ENCODE measurements at regions not wholly inside any gene's neighbourhood (a gene's known extent, or its start where the extent isn't known, plus 50 kb on each side); places are given as distances from the start of the nearest gene placed in this dataset.

GRCh38 chr7:125504848-125505247, 575.2 kb upstream of the POT1 start:
- intact Hi-C loops (cut with DNase I), result no loop called here
- Histone ChIP-seq H3K36me3 (replicated peaks in 1 of 2) (no peaks in the 10 kb centered on the region), H3K27me3 (no peaks in the 10 kb centered on the region), H3K27ac (no peak overlapping the region), H3K4me1 (replicated peaks in 1 of 2) (no peaks in the 10 kb centered on the region), H3K9me3 (replicated peaks in 1 of 3) (no peaks in the 10 kb centered on the region), H3K4me3 (no peak overlapping the region)
- WGBS, 4 donors, result 79 to 92% (median 84%) methylated on average over 2 of the region's 2 CpGs
- no peak for DNase-seq
- no peak for TF ChIP-seq POLR2A (IDR thresholded peaks at IDR 0.05)
- no peak for TF ChIP-seq CTCF (IDR thresholded peaks at IDR 0.05)

- no peak for TF ChIP-seq CTCF (IDR thresholded peaks at IDR 0.05)
- TF ChIP-seq POLR2A (IDR thresholded peaks at IDR 0.05), result no peak
- WGBS, 4 donors, result 59 to 80% (median 67%) methylated on average over 1 of the region's 1 CpG
- no peak overlapping the region for H3K27ac ChIP-seq
- H3K27me3 ChIP-seq, result no peaks in the 10 kb centered on the region
- H3K4me3 ChIP-seq, result no peak overlapping the region
- DNase-seq, result no peak
- intact Hi-C loops (cut with DNase I), result no loop called here
- no peaks in the 10 kb centered on the region for H3K9me3 ChIP-seq (replicated peaks in 1 of 3)
- no peaks in the 10 kb centered on the region for H3K4me1 ChIP-seq (replicated peaks in 1 of 2)
- no peaks in the 10 kb centered on the region for H3K36me3 ChIP-seq (replicated peaks in 1 of 2)
These were observed 566.4 kb upstream of the POT1 start for GRCh38 chr7:125495997-125496396.

GRCh38 chr7:125492521-125492920, 562.9 kb upstream of the POT1 start:
- H3K27ac ChIP-seq, result no peak overlapping the region
- H3K36me3 ChIP-seq (replicated peaks in 1 of 2), result no peaks in the 10 kb centered on the region
- no peaks in the 10 kb centered on the region for H3K4me1 ChIP-seq (replicated peaks in 1 of 2)
- DNase-seq, result no peak
- H3K27me3 ChIP-seq, result no peaks in the 10 kb centered on the region
- no peaks in the 10 kb centered on the region for H3K9me3 ChIP-seq (replicated peaks in 1 of 3)
- H3K4me3 ChIP-seq, result no peak overlapping the region
- WGBS, 4 donors, result 29 to 57% (median 44%) methylated on average over 1 of the region's 1 CpG
- no peak for TF ChIP-seq POLR2A (IDR thresholded peaks at IDR 0.05)
- TF ChIP-seq CTCF (IDR thresholded peaks at IDR 0.05), result no peak
- intact Hi-C loops (cut with DNase I), result no loop called here

- intact Hi-C loops (cut with DNase I), result no loop called here
- no peaks in the 10 kb centered on the region for H3K27me3 ChIP-seq
- H3K36me3 ChIP-seq (replicated peaks in 1 of 2), result no peaks in the 10 kb centered on the region
- H3K9me3 ChIP-seq (replicated peaks in 1 of 3), result no peaks in the 10 kb centered on the region
- TF ChIP-seq CTCF (IDR thresholded peaks at IDR 0.05) (no peak), POLR2A (IDR thresholded peaks at IDR 0.05) (no peak)
- H3K4me3 ChIP-seq, result no peak overlapping the region
- no peaks in the 10 kb centered on the region for H3K4me1 ChIP-seq (replicated peaks in 1 of 2)
- H3K27ac ChIP-seq, result no peak overlapping the region
- DNase-seq, result no peak
- 52 to 72% (median 55%) methylated on average over 1 of the region's 1 CpG for WGBS, 4 donors
These were observed 561.5 kb upstream of the POT1 start for GRCh38 chr7:125491137-125491536.

Measured in adrenal gland (tissue), 9 donors.